Stimulated activated CD4-positive, alpha-beta T cell treated with anti-CD3 and anti-CD28 coated beads, Interleukin-4, amount 100 ng/mL, for 1 hour (primary cell): ENCODE measurements at regions not wholly inside any gene's neighbourhood (a gene's known extent, or its start where the extent isn't known, plus 50 kb on each side); places are given as distances from the start of the nearest gene placed in this dataset.

ENCODE experiments used
- DNase-seq: peaks from one replicate; pipeline ENCODE4 v3.0.0-alpha.2; 2020

DNA sequence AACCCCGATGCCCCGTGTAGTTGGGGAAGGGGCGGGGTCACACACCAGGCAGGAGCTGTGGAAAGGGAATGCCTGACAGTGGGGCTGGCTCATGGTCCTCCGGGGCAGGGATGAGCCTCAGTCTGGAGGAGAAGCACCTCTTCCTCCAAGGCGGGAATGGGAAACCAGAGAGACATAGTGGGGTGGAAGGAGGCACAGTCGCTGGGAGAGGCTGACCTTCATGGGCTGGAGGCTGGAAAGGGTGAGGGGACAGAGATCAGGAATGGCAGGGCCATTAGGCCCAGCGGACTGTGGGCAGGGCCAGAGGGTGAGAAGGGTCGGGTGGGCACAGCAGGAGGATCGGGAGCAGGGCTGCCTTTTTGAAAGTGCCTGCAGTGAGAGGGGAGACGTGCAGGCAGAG is 65.8 kb upstream of the LINGO1 start:
- no peak for DNase-seq

DNA sequence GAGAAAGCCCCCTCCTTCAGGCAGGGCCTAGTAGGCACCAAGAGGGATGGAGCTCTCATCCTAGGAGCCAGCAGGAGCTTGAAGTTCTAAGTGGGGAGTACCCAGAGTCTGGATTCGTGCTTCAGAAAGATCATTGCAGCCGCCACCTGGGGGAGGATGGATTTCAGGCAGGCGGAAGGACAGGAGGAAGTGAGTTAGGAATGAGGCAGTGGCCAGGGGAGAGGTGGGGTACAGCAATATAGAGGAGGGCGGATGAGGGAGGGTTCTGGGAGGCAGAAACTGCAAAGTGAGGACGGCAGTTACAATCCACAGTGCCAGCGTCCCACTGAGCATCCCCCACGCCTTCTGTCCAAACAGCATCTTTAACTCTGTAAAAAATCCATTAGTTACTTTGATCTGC is 65.2 kb upstream of the LINGO1 start:
- DNase-seq: no peak

DNA sequence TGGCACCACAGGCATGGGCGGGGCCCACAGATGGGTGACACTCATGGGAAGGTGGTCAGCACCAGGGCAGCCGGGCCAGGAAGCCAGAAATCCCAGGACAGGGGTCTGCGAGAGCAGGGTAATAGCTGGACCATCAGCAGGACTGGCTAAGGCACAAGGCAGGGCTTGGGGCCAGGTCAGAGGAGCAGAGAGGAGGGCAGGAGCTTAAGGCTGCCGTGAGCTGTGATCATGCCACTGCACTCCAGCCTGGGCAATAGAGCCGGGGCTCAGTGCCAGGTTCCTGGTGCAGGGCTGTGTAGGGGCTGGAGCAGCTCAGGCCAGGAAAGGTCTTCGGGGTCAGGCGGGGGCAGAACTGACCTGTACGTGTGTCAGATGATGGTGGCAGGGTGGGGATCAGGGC is 64.2 kb upstream of the LINGO1 start:
- DNase-seq: no peak

DNA sequence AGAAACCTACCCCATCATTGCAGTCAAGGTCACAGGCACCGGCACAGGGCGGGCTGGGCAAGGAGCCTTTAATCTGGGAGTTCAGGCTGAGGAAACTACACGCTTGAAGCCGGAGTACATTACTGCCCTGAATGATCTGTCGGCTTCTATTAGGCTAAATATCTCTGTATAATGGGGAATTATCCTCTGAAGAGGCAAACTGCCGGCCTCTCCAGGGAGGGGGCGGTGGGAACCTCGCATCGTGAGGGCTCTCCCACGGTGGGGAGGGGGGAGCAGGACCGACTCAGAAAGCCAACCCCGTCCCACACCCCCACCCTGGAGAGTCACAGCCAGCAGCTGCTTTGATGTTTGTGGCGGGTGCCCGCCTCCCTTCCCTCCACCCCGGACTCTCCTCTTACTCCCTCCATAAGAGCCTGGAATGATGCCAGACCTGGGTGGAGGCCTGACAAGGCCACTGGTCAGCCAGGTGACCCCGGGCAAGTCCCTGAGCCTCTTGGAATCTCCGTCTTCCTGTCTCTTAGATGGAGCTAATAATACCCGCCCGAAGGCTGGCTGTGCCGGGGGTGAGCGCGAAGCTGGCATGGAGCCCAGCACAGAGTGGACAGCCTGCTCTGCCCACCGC is 63.4 kb upstream of the LINGO1 start:
- DNase-seq: no peak

DNA sequence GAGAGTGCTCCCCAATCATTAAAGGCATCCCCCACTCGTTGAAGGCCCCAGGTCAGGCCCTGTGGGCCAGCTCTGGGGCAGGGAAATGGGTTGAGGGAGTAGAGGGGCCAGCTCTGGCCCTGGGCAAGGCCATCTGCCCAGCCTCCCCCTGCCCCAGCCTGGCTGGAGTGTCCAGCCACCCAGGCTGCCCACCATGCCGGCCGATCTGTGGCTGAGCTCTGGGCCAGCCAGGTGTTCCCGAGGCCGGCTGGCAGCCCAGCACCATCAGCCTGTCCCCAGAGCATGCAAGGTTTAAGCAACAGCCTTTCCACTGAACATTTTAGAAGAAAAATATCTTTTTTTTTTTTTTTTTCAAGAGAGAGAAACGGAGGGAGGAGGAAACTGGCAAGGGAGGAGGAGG is 62.8 kb upstream of the LINGO1 start:
- DNase-seq: no peak

DNA sequence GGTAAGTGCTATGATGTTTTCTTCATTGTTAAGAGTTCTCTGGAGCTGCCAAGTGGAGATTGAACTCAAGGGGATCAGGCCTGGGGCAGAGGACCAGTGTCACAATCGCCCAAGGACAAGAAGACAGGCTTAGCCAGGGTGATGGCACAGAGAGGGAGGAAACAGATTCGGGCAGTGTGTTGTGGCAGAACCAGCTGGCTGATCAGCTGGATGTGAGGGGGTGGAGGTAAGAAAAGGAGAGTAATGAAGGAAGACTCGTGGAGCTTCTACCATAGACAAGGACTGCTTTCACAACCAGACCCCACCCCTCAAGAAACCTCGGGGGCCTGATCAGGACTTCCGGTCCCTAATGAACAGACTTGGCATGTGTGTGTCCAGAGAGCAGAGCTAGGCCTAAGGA is 60.9 kb upstream of the LINGO1 start:
- DNase-seq: no peak

DNA sequence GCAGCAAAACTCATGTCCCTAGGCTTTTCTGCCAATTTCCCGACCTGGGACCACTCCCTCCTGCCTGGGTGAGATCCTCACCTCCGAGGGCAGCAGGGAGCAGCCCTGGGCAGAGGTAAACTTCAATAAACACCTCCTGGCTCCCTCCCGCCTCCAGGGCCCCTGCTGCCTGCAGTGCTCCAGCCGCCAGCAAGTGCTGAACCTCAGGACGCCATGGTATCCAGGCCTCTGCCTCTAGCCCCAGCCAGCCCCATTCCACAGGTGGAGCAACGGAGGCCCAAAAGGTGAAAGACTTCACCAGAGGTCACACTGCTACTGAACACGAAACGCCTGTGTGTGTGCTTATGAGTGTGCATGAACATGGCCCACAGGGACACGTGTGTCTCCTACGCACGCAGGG is 59.9 kb upstream of the LINGO1 start:
- no peak for DNase-seq

DNA sequence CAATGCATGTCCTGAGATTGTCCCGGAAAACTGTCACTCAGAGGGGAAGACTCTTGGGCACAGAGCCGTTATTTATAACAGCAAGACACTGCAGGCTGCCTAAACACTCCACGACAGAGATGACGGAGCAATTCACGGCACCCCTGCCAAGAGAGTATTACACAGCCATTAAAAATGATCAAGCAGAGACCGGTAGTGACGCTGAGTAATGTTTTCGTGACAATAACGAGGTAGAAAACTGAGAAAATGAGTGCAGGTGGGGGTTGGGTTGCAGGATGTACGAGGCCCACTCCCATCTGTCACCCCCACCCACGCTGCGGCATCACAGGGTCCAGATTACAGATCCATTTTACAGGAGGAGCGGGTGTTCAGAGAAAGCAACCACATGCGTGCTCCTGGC is 58.9 kb upstream of the LINGO1 start:
- no peak for DNase-seq

DNA sequence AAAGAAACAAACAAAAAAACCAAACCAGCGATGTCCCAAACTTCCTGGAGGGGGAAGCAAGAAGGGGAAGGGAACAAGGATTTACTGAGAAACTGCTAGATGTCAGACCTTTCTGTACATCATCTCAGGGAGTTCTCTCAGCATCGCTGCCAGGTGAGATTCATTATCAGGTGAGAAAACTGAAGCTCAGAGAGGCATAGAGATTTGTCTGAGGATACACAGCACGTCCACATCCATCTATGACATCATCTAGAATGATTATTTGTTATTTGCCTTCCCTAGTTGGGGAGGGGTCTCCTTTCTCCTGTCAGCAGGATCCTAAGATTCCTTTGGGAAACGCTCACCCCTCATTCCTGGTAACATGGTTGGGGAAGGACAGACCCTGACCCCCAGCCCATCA is 57.1 kb upstream of the LINGO1 start:
- no peak for DNase-seq

DNA sequence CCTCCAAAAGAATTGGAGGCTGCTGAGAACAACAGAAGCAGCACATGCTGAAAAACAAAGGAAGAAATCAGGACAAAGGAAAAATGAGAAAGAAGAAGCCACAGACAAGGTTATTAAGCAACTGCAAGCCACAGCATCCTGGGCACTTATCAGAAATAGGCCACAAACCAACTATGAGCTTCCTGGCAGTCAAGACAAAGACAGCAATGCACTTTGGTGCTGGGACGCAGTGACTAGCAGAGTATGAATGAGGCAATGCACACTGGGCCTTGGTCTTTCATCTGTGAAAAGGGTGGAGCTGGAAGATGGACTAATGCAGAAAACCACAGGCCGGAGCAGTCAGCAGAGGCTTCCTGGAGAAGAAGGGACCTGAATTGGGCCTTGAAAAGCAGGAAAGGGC is 56.0 kb upstream of the LINGO1 start:
- no peak for DNase-seq

DNA sequence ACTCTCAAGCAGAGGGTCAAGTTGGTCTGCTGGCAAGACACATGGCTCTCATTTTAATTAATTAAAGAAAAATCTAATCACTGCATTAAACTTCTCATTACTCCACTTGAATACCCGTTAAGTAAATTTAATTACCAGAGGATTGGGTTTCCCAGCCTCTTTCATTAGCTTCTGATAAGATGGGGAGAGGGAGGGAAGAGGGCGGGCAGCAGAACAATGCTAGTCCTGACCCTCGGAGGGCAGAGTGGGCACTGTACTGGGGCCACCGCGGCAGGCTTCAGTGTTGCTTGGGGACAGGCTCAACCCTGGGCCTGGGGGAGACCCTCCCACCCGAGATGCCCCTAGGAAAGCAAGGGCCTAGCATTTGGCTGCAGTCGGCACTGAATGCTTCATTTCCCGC is 55.6 kb upstream of the LINGO1 start:
- DNase-seq: no peak

DNA sequence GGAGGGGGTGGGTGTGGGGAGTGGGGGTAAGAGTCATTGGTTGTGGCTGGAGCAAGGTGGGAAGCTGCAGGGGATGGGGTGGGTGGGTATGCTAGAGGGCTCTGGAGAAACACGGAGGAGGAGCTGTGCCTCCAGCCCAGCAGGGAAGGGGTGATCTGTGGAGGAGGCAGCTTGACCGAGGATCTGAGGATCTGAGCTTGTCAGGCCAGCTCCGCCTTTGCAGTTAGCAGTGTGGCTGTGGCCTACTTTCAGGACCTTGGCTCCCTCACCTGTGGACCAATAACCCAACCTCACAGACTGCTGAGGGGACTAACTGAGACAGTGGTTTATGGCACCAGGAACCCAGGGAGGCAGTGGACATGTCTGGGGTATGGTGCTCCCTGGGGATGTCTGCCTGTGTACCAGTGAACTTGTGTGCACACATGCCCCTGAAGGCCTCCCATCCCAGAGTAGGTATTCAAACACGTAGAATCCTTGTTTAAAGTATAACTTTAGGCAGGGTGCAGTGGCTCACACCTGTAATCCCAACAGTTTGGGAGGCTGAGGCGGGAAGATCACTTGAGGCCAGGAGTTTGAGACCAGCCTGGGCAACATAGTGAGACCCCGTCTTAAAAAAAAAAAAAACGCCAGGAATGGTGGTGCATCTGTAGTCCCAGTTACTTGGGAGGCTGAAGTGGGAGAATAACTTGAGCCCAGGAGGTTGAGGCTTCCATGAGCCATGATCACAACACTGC is 52.5 kb upstream of the LINGO1 start:
- no peak for DNase-seq

DNA sequence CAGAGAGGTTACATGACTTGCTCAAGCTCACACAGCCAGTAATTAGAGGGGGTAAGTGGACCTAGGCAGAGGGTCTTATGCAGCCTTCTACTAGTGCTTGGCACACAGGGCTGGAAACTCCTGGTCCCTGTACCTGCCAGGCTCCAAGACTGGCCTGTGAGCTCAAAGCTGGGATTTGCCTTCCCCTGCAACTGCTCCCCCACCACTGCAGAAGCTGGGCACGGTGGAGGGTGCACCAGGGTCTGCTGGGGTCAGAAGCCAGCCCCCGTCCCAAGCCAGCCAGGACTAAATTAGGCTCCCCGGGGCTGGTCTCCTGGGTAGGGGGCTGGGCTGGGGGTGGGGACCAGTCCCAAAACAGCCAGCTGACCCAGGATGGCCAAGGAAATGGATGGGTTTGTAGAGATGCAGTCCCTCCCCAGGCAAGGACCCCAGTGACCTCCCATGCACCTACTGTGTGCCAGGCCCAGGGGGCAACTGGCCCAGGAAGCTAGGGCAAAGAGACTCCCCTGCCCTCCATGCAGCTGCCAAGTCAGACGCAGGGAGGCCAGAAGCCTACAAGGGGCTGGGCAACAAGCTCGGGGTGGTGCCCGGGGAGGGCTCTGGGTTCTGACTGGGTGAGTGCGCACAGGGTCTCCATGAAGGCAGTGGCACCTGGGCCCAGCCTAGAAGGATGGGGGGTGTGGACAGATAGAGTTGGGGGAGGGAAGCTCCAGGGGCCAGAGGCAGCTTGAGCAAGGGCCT is 51.8 kb upstream of the LINGO1 start:
- DNase-seq: no peak

DNA sequence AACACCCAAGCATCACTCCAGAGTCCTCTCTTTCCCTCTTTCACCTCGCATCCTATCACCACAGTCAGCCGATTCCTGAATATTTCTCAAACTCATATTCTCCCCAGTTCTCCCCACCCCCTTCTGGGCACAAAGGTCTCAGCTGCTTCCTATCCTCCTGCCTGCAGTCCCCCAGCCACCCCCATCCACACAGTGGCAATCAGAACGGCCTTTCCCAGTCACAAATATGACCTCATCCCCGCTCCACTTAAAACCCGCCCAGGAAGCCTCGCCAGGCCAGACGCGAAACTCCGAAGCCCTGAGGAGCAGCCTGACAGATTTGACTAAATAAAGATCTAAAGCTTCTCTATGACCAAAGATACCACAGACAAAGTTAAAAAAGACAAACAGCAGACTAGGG is 49.9 kb upstream of the LINGO1 start:
- no peak for DNase-seq
